HUES48 (cell line): ENCODE measurements at regions not wholly inside any gene's neighbourhood (a gene's known extent, or its start where the extent isn't known, plus 50 kb on each side); places are given as distances from the start of the nearest gene placed in this dataset.

Experiments used
- H3K27ac ChIP-seq: one replicate; pipeline ENCODE4 v1.7.0; 2013; ENCODE audit warnings: low read depth, low read length, inconsistent platforms
- H3K27me3 ChIP-seq: 2 replicates; pipeline ENCODE4 v1.6.1; 2013; ENCODE audit warnings: mild to moderate bottlenecking, low read length; ENCODE audit not compliant: control insufficient read depth, insufficient read depth
- H3K36me3 ChIP-seq: 2 replicates; pipeline ENCODE4 v1.6.1; 2013; ENCODE audit warnings: low read length; ENCODE audit not compliant: control insufficient read depth, insufficient read depth
- H3K4me1 ChIP-seq: 2 replicates; pipeline ENCODE4 v1.6.1; 2013; ENCODE audit warnings: mild to moderate bottlenecking, low read length; ENCODE audit not compliant: control insufficient read depth, insufficient read depth
- H3K4me3 ChIP-seq: 2 replicates; pipeline ENCODE4 v1.5.1; 2013; ENCODE audit warnings: mild to moderate bottlenecking, low read depth, low read length
- H3K9ac ChIP-seq: 2 replicates; pipeline ENCODE4 v1.6.1; 2013; ENCODE audit warnings: mild to moderate bottlenecking, low read depth, low read length, moderate library complexity
- H3K9me3 ChIP-seq: 2 replicates; pipeline ENCODE4 v1.6.1; 2013; ENCODE audit warnings: low read length; ENCODE audit not compliant: control insufficient read depth, insufficient read depth

- no peak overlapping the region for H3K4me3 ChIP-seq
- no peaks in the 10 kb centered on the region for H3K4me1 ChIP-seq
- H3K27ac ChIP-seq, result no peak overlapping the region
- H3K36me3 ChIP-seq, result no peaks in the 10 kb centered on the region
- no peaks in the 10 kb centered on the region for H3K9me3 ChIP-seq
- H3K27me3 ChIP-seq, result no peaks in the 10 kb centered on the region
- no peak overlapping the region for H3K9ac ChIP-seq
Measured at GRCh38 chr7:136045181-136045580, 68.0 kb upstream of the MTPN start.

GRCh38 chr7:136039577-136040345, 62.6 kb upstream of the MTPN start:
- H3K4me3 ChIP-seq, result no peak overlapping the region
- no peaks in the 10 kb centered on the region for H3K4me1 ChIP-seq
- no peaks in the 10 kb centered on the region for H3K9me3 ChIP-seq
- H3K27me3 ChIP-seq, result no peaks in the 10 kb centered on the region
- H3K27ac ChIP-seq, result no peak overlapping the region
- H3K9ac ChIP-seq, result no peak overlapping the region
- H3K36me3 ChIP-seq, result no peaks in the 10 kb centered on the region

GRCh38 chr7:136036336-136036735, 59.2 kb upstream of the MTPN start:
- Histone ChIP-seq H3K9ac (no peak overlapping the region), H3K4me3 (no peak overlapping the region), H3K27ac (no peak overlapping the region), H3K36me3 (no peaks in the 10 kb centered on the region), H3K9me3 (no peaks in the 10 kb centered on the region), H3K27me3 (no peaks in the 10 kb centered on the region), H3K4me1 (no peaks in the 10 kb centered on the region)

- H3K27ac ChIP-seq, result no peak overlapping the region
- H3K9ac ChIP-seq, result no peak overlapping the region
- H3K27me3 ChIP-seq, result no peaks in the 10 kb centered on the region
- no peaks in the 10 kb centered on the region for H3K9me3 ChIP-seq
- H3K36me3 ChIP-seq, result no peaks in the 10 kb centered on the region
- no peaks in the 10 kb centered on the region for H3K4me1 ChIP-seq
- H3K4me3 ChIP-seq, result no peak overlapping the region
Measured at GRCh38 chr7:136034132-136034531, 57.0 kb upstream of the MTPN start.

GRCh38 chr7:136033413-136034031, 56.4 kb upstream of the MTPN start:
- no peaks in the 10 kb centered on the region for H3K36me3 ChIP-seq
- H3K9ac ChIP-seq, result no peak overlapping the region
- no peak overlapping the region for H3K27ac ChIP-seq
- no peaks in the 10 kb centered on the region for H3K27me3 ChIP-seq
- H3K9me3 ChIP-seq, result no peaks in the 10 kb centered on the region
- H3K4me1 ChIP-seq, result no peaks in the 10 kb centered on the region
- no peak overlapping the region for H3K4me3 ChIP-seq

- H3K36me3 ChIP-seq, result no peaks in the 10 kb centered on the region
- no peaks in the 10 kb centered on the region for H3K9me3 ChIP-seq
- no peaks in the 10 kb centered on the region for H3K27me3 ChIP-seq
- no peak overlapping the region for H3K9ac ChIP-seq
- no peak overlapping the region for H3K4me3 ChIP-seq
- H3K4me1 ChIP-seq, result no peaks in the 10 kb centered on the region
- H3K27ac ChIP-seq, result no peak overlapping the region
Measured at GRCh38 chr7:136030867-136031318, 53.7 kb upstream of the MTPN start.

GRCh38 chr7:136030330-136030729, 53.2 kb upstream of the MTPN start:
- Histone ChIP-seq H3K27me3 (no peaks in the 10 kb centered on the region), H3K9ac (no peak overlapping the region), H3K4me3 (no peak overlapping the region)

GRCh38 chr7:136027160-136027559, 50.0 kb upstream of the MTPN start:
- Histone ChIP-seq H3K9me3 (no peaks in the 10 kb centered on the region), H3K9ac (no peak overlapping the region), H3K27ac (no peak overlapping the region), H3K4me3 (no peak overlapping the region), H3K36me3 (no peaks in the 10 kb centered on the region), H3K27me3 (no peaks in the 10 kb centered on the region), H3K4me1 (no peaks in the 10 kb centered on the region)

More at GRCh38 chr7:136030330-136030729, 53.2 kb upstream of the MTPN start:
- Histone ChIP-seq H3K36me3 (no peaks in the 10 kb centered on the region), H3K4me1 (no peaks in the 10 kb centered on the region), H3K9me3 (no peaks in the 10 kb centered on the region), H3K27ac (no peak overlapping the region)
